ENCODE measurements at regions not wholly inside any gene's neighbourhood (a gene's known extent, or its start where the extent isn't known, plus 50 kb on each side); places are given as distances from the start of the nearest gene placed in this dataset.

DNA sequence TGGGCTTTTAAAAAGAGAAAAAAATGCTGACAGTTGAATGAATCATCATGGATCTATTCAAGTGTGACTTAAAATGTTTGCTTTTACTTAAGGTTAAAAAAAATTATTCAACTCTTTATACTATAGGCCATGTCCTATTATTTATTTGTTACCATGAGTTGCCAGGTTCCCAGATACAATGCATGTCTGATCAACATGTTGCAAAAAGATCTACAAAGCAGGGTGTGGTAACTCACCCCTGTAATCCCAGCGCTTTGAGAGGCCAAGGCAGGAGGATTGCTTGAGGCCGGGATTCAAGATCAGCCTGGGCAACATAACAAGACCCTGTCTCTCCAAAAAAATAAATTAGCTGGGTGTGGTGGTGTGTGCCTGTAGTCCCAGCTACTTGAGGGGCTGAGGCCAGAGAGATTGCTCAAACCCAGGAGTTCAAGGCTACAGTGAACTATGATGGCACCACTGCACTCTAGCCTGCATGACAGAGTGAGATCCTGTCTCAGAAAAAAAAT is 460.8 kb downstream of the BCAT1 start:
- ChIA-PET CTCF (no interaction called here), POLR2A (no interaction called here)
- H3K36me3 Mint-ChIP-seq: no peaks in the 10 kb centered on the region
- no peak for TF ChIP-seq OVOL2 (CRISPR knock-in tag; IDR thresholded peaks at IDR 0.05; ENCODE audit: borderline replicate concordance)
- TF ChIP-seq, protein P1, sequence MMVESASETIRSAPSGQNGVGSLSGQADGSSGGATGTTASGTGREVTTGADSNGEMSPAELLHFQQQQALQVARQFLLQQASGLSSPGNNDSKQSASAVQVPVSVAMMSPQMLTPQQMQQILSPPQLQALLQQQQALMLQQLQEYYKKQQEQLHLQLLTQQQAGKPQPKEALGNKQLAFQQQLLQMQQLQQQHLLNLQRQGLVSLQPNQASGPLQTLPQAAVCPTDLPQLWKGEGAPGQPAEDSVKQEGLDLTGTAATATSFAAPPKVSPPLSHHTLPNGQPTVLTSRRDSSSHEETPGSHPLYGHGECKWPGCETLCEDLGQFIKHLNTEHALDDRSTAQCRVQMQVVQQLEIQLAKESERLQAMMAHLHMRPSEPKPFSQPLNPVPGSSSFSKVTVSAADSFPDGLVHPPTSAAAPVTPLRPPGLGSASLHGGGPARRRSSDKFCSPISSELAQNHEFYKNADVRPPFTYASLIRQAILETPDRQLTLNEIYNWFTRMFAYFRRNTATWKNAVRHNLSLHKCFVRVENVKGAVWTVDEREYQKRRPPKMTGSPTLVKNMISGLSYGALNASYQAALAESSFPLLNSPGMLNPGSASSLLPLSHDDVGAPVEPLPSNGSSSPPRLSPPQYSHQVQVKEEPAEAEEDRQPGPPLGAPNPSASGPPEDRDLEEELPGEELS (CRISPR knock-in tag; IDR thresholded peaks at IDR 0.05): no peak
- TF ChIP-seq, protein P2, sequence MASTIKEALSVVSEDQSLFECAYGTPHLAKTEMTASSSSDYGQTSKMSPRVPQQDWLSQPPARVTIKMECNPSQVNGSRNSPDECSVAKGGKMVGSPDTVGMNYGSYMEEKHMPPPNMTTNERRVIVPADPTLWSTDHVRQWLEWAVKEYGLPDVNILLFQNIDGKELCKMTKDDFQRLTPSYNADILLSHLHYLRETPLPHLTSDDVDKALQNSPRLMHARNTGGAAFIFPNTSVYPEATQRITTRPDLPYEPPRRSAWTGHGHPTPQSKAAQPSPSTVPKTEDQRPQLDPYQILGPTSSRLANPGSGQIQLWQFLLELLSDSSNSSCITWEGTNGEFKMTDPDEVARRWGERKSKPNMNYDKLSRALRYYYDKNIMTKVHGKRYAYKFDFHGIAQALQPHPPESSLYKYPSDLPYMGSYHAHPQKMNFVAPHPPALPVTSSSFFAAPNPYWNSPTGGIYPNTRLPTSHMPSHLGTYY (CRISPR knock-in tag; IDR thresholded peaks at IDR 0.05): no peak
- TF ChIP-seq, protein P3, sequence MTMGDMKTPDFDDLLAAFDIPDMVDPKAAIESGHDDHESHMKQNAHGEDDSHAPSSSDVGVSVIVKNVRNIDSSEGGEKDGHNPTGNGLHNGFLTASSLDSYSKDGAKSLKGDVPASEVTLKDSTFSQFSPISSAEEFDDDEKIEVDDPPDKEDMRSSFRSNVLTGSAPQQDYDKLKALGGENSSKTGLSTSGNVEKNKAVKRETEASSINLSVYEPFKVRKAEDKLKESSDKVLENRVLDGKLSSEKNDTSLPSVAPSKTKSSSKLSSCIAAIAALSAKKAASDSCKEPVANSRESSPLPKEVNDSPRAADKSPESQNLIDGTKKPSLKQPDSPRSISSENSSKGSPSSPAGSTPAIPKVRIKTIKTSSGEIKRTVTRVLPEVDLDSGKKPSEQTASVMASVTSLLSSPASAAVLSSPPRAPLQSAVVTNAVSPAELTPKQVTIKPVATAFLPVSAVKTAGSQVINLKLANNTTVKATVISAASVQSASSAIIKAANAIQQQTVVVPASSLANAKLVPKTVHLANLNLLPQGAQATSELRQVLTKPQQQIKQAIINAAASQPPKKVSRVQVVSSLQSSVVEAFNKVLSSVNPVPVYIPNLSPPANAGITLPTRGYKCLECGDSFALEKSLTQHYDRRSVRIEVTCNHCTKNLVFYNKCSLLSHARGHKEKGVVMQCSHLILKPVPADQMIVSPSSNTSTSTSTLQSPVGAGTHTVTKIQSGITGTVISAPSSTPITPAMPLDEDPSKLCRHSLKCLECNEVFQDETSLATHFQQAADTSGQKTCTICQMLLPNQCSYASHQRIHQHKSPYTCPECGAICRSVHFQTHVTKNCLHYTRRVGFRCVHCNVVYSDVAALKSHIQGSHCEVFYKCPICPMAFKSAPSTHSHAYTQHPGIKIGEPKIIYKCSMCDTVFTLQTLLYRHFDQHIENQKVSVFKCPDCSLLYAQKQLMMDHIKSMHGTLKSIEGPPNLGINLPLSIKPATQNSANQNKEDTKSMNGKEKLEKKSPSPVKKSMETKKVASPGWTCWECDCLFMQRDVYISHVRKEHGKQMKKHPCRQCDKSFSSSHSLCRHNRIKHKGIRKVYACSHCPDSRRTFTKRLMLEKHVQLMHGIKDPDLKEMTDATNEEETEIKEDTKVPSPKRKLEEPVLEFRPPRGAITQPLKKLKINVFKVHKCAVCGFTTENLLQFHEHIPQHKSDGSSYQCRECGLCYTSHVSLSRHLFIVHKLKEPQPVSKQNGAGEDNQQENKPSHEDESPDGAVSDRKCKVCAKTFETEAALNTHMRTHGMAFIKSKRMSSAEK (CRISPR knock-in tag; IDR thresholded peaks at IDR 0.05; ENCODE audit: borderline replicate concordance): no peak
- TF ChIP-seq ZNF219 (CRISPR knock-in tag; IDR thresholded peaks at IDR 0.05; ENCODE audit: borderline replicate concordance): no peak
- TF ChIP-seq, protein P4, sequence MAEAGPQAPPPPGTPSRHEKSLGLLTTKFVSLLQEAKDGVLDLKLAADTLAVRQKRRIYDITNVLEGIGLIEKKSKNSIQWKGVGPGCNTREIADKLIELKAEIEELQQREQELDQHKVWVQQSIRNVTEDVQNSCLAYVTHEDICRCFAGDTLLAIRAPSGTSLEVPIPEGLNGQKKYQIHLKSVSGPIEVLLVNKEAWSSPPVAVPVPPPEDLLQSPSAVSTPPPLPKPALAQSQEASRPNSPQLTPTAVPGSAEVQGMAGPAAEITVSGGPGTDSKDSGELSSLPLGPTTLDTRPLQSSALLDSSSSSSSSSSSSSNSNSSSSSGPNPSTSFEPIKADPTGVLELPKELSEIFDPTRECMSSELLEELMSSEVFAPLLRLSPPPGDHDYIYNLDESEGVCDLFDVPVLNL (CRISPR knock-in tag; IDR thresholded peaks at IDR 0.05; ENCODE audit: borderline replicate concordance, low read depth): no peak
- TF ChIP-seq FOXJ3 (CRISPR knock-in tag; IDR thresholded peaks at IDR 0.05; ENCODE audit: borderline replicate concordance): no peak
- no peak for TF ChIP-seq TEAD4 (CRISPR knock-in tag; IDR thresholded peaks at IDR 0.05)
- TF ChIP-seq, protein P5, sequence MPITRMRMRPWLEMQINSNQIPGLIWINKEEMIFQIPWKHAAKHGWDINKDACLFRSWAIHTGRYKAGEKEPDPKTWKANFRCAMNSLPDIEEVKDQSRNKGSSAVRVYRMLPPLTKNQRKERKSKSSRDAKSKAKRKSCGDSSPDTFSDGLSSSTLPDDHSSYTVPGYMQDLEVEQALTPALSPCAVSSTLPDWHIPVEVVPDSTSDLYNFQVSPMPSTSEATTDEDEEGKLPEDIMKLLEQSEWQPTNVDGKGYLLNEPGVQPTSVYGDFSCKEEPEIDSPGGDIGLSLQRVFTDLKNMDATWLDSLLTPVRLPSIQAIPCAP (CRISPR knock-in tag; IDR thresholded peaks at IDR 0.05): no peak
- TF ChIP-seq ZNF263 (CRISPR knock-in tag; IDR thresholded peaks at IDR 0.05; ENCODE audit: low read depth): no peak
- TF ChIP-seq ZNF121 (CRISPR knock-in tag; IDR thresholded peaks at IDR 0.05): no peak
- no peak for TF ChIP-seq RELA (CRISPR knock-in tag; IDR thresholded peaks at IDR 0.05; ENCODE audit: borderline replicate concordance)
- no peak for TF ChIP-seq GABPB1 (CRISPR knock-in tag; IDR thresholded peaks at IDR 0.05)
- TF ChIP-seq ZNF232 (CRISPR knock-in tag; IDR thresholded peaks at IDR 0.05): no peak
- no peak for TF ChIP-seq MYBL2 (CRISPR knock-in tag; IDR thresholded peaks at IDR 0.05)
- TF ChIP-seq ZNF396 (CRISPR knock-in tag; IDR thresholded peaks at IDR 0.05; ENCODE audit: borderline replicate concordance): no peak
- TF ChIP-seq MXD4 (CRISPR knock-in tag; IDR thresholded peaks at IDR 0.05; ENCODE audit: borderline replicate concordance): no peak
- no peak for TF ChIP-seq FOXK1 (CRISPR knock-in tag; IDR thresholded peaks at IDR 0.05)
- DNase-seq (ENCODE audit: low spot score) (no peak), ATAC-seq (no peak)
- H3K4me3 Mint-ChIP-seq: no peak overlapping the region
- peaks cover 7% of the 10 kb centered on the region for H3K4me1 Mint-ChIP-seq
- H3K9me3 Mint-ChIP-seq: no peaks in the 10 kb centered on the region
- H3K27me3 Mint-ChIP-seq (ENCODE audit: low read depth): no peaks in the 10 kb centered on the region
- H3K27ac Mint-ChIP-seq: no peak overlapping the region

Measured in WTC11 (cell line).